Cardiac fibroblast (primary cell): ENCODE measurements at regions not wholly inside any gene's neighbourhood (a gene's known extent, or its start where the extent isn't known, plus 50 kb on each side); places are given as distances from the start of the nearest gene placed in this dataset.

Experiments
- DNase-seq, 2 donors: peaks; one replicate each; pipeline versions ENCODE4 v3.0.0 to v3.0.0-alpha.2; 2010; ENCODE audit warnings: low read depth in 2 of 2
- H3K4me3 ChIP-seq, 2 donors: replicated peaks in 1 of 2; 1 replicate in 1 of 2; 2 replicates in 1 of 2; pipeline ENCODE4 v1.5.1; 2011; ENCODE audit warnings: low read depth in 2 of 2, low read length in 2 of 2, mild to moderate bottlenecking in 2 of 2, moderate library complexity in 1 of 2
- TF ChIP-seq, protein P1 (sequence below): IDR thresholded peaks from one replicate; pipeline ENCODE4 v1.5.1; 2011; ENCODE audit warnings: low read depth, mild to moderate bottlenecking, low read length, inconsistent platforms

DNA sequence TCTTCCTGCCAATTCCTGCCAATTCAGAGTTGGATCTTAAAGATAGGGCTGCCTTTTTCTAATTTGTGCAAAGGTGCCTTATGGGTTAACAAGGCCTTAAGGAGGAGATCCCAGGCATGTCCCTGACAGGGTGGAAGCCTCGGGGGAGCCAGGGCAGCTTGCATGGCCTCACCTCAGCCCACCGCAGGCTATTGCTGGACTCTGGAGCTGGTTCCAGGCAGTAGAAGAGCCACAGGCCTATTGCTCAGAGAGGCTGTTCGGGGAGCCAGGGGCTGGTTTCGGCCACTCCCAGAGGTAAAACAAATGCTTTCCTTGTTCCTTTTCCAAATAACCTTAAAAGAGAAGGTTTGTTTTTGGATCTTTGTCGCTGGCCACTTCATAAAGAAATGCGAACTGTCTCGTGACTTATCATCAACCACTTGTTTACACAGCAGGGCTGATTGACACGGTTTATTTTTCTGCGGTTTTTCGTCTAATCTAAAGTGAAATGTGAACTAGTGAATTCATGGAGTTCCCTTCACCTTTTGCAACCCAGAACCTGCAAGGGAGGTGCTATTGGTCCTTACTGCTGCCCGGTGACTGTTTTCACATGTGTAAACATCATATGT lies 108.6 kb downstream of the APOB start:
- TF ChIP-seq, protein P1, sequence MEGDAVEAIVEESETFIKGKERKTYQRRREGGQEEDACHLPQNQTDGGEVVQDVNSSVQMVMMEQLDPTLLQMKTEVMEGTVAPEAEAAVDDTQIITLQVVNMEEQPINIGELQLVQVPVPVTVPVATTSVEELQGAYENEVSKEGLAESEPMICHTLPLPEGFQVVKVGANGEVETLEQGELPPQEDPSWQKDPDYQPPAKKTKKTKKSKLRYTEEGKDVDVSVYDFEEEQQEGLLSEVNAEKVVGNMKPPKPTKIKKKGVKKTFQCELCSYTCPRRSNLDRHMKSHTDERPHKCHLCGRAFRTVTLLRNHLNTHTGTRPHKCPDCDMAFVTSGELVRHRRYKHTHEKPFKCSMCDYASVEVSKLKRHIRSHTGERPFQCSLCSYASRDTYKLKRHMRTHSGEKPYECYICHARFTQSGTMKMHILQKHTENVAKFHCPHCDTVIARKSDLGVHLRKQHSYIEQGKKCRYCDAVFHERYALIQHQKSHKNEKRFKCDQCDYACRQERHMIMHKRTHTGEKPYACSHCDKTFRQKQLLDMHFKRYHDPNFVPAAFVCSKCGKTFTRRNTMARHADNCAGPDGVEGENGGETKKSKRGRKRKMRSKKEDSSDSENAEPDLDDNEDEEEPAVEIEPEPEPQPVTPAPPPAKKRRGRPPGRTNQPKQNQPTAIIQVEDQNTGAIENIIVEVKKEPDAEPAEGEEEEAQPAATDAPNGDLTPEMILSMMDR, result no peak
- H3K4me3 ChIP-seq, result no peak overlapping the region
- DNase-seq, result no peak

DNA sequence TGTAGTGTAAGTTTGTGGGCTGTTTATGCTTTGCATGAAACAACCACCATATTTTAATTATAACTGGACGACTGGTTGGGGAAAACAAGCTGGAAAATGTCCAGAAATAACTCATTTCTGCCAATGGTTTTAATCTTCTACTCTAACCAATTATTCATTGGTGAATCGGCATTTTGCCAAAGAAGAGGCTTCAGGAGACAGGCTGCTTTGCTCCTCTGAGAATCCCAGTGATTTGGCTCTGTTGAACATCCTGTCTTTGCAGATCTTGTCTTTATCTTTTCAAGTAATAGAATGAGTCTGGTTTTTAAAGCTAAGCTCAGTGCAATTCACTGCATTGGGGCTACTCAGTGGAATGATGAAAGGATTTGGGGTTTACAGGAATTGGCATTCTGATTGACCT lies 109.6 kb downstream of the APOB start:
- DNase-seq, result no peak
- TF ChIP-seq, protein P1, result no peak
- H3K4me3 ChIP-seq, result no peak overlapping the region

DNA sequence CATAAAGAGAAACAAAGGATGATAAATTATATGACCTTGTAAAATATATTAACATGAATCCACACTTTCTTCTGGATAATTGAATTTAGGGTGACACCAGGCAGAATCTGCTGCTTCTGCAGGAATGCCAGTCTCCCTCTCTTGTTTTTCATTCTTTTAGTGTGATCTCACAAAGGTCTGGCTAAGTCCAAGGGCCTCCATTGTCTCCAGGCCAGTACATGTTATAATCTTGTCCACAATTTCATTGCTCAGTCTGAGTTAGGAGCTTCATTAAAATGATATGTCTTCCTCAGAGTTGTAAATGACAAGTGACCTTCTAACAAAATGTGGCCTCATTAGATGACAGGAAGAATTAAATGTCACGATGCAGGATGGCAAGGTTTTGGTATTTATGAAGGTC lies 110.2 kb downstream of the APOB start:
- TF ChIP-seq, protein P1, result no peak
- no peak for DNase-seq
- no peak overlapping the region for H3K4me3 ChIP-seq

DNA sequence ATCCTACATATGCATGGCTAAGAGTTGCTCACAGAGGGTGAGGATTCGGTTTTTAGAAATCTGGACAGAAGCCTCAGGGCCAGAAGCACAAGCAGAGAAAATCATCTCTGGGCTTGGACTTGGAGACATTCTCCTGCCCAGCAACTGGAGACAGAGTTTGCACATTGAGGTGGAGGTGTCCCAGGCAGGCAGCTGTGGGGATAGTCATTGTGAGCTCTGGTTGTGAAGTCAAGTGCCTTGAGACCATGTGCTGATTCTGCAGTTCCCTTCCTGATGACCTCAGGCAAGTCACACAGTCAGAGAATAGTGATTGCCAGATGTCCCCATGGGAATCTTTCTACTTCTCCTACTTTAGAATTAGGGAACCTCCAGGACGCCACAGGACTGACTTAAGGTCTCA lies 108.4 kb upstream of the LDAH start:
- TF ChIP-seq, protein P1, result no peak

DNA sequence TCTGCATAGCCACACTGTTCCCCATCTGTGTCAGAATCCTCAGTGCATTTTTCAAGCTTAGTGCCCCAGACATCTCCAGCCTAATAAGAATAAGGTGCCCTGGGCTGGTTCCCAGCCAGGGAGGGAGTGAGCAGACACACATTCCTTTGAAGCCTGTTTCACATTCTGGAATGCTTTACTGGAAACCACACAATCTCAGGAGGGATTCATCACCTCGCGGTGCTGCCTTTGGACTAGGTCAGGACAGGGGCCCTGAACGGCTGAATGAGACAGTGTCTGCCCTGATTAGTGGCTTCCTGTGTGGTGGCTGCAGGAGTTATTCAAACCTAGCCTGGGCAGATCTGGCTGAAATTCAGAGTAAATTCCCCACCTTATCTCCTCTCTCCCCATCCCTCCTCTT lies 108.0 kb upstream of the LDAH start:
- DNase-seq, result peak; percentile 3 to 66
- TF ChIP-seq, protein P1, result no peak

More for the DNA sequence above, 108.4 kb upstream of the LDAH start:
- DNase-seq, result peak in 1 of 2 donors; percentile 15
- no peak overlapping the region for H3K4me3 ChIP-seq

DNA sequence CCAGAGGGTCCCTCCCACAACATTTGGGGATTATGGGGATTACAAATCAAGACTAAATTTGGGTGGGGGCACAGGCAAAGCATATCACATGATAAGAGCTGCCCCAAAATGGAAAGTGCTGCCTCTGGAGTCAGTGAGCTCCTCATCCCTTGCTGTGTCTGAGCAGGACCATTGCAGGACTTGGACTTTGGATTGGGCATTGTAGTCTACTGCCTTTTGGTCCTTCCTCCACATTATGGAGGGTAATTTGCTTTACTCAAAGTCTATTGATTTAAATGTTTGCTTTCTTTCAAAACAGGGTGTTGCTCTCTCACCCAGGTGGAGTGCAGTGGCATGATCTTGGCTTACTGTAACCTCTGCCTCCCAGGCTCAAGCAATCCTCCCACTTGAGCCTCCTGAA lies 106.8 kb upstream of the LDAH start:
- no peak for DNase-seq

More for the DNA sequence above, 108.0 kb upstream of the LDAH start:
- H3K4me3 ChIP-seq, result no peak overlapping the region

DNA sequence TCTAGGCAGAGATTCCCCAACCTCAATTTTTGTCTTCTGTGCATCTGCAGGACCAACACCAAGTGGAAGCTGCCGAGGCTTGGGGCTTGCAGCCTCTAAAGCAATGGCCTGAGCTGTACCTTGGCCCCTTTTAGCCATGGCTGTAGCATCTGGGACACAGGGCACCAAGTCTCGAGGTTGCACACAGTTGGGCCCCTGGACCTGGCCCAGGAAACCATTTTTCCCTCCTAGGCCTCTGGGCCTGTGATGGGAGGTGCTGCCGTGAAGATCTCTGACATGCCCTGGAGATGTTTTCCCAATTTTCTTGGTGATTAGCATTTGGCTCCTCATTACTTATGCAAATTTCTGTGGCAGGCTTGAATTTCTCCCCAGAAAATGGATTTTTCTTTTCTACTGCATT lies 105.7 kb upstream of the LDAH start:
- DNase-seq, result no peak
- TF ChIP-seq, protein P1, result no peak
- H3K4me3 ChIP-seq, result no peak overlapping the region

More for the DNA sequence above, 106.8 kb upstream of the LDAH start:
- TF ChIP-seq, protein P1, result no peak
- no peak overlapping the region for H3K4me3 ChIP-seq
